Neural cell (in vitro differentiated cells): ENCODE measurements at regions not wholly inside any gene's neighbourhood (a gene's known extent, or its start where the extent isn't known, plus 50 kb on each side); places are given as distances from the start of the nearest gene placed in this dataset.

Source experiments
- H2AFZ ChIP-seq: fragments of 200-600, 300-800 bp; sonication (generic), shearing (Covaris generic); 2 replicates; pipeline ENCODE4 v1.6.0; 2014; ENCODE audit warnings: low read depth, mild to moderate bottlenecking, antibody characterized with exemption, low read length, moderate library complexity
- H3F3A ChIP-seq: fragments of 200-600 bp; shearing (Covaris generic); 2 replicates; pipeline ENCODE4 v1.6.1; 2016; ENCODE audit warnings: mild to moderate bottlenecking, moderate library complexity, mixed read lengths, antibody characterized with exemption, low read length; ENCODE audit not compliant: insufficient read depth, poor library complexity, severe bottlenecking
- H3K27ac ChIP-seq: fragments of 200-600, 300-800 bp; sonication (generic), shearing (Covaris generic); 2 replicates; pipeline ENCODE4 v1.5.1; 2014; ENCODE audit warnings: mild to moderate bottlenecking, low read length, moderate library complexity
- H3K27me3 ChIP-seq: fragments of 300-800, 200-600 bp; sonication (generic), shearing (Covaris generic); 2 replicates; pipeline ENCODE4 v1.6.0; 2014; ENCODE audit warnings: mild to moderate bottlenecking, low read depth, low read length, moderate library complexity; ENCODE audit not compliant: insufficient read depth
- H3K36me3 ChIP-seq: fragments of 300-800, 200-600 bp; sonication (generic), shearing (Covaris generic); 2 replicates; pipeline ENCODE4 v1.5.1; 2014; ENCODE audit warnings: mild to moderate bottlenecking, antibody characterized with exemption, low read length, moderate library complexity; ENCODE audit not compliant: insufficient read depth
- H3K4me2 ChIP-seq: fragments of 300-800, 200-600 bp; sonication (generic), shearing (Covaris generic); 2 replicates; pipeline ENCODE4 v1.6.0; 2014; ENCODE audit warnings: mild to moderate bottlenecking, low read length
- H3K4me3 ChIP-seq: fragments of 300-800, 200-600 bp; sonication (generic), shearing (Covaris generic); 2 replicates; pipeline ENCODE4 v1.5.1; 2014; ENCODE audit warnings: mild to moderate bottlenecking, low read length, moderate library complexity
- H3K79me2 ChIP-seq: fragments of 200-600 bp; shearing (Covaris generic); replicated peaks from 2 replicates; pipeline ENCODE4 v1.6.0; 2014; ENCODE audit warnings: mild to moderate bottlenecking, low read length, moderate library complexity; ENCODE audit not compliant: insufficient read depth
- H3K9ac ChIP-seq: fragments of 300-800, 200-600 bp; sonication (generic), shearing (Covaris generic); 2 replicates; pipeline ENCODE4 v1.6.1; 2016; ENCODE audit warnings: mild to moderate bottlenecking, low read length, mixed read lengths
- H3K9me2 ChIP-seq: fragments of 200-600 bp; shearing (Covaris generic); 2 replicates; pipeline ENCODE4 v1.6.1; 2016; ENCODE audit warnings: mild to moderate bottlenecking, low read length, mixed read lengths; ENCODE audit not compliant: insufficient read depth
- H3K9me3 ChIP-seq: fragments of 200-600, 300-800 bp; sonication (generic), shearing (Covaris generic); 2 replicates; pipeline ENCODE4 v1.6.1; 2016; ENCODE audit warnings: mild to moderate bottlenecking, mixed run types, low read length, moderate library complexity, mixed read lengths
- H4K20me1 ChIP-seq: fragments of 200-600 bp; shearing (Covaris generic); 2 replicates; pipeline ENCODE4 v1.6.1; 2016; ENCODE audit warnings: mild to moderate bottlenecking, mixed run types; ENCODE audit not compliant: insufficient read depth
- CTCF ChIP-seq: fragments of 450-650 bp; IDR thresholded peaks from 2 replicates; pipeline ENCODE4 v1.5.1; 2014; ENCODE audit warnings: antibody characterized with exemption, mild to moderate bottlenecking, moderate library complexity; ENCODE audit not compliant: poor library complexity, severe bottlenecking
- EP300 ChIP-seq: fragments of 450-650 bp; conservative IDR thresholded peaks from 2 replicates; pipeline ENCODE4 v1.6.1; 2014; ENCODE audit warnings: antibody characterized with exemption, mild to moderate bottlenecking, moderate library complexity; ENCODE audit not compliant: poor library complexity, severe bottlenecking
- EZH2 ChIP-seq: fragments of 200-600, 300-800 bp; shearing (Covaris generic), sonication (generic); IDR thresholded peaks from 2 replicates; pipeline ENCODE4 v1.6.1; 2014; ENCODE audit warnings: antibody characterized with exemption, low read length, borderline replicate concordance, mild to moderate bottlenecking; ENCODE audit not compliant: insufficient read depth, poor library complexity, severe bottlenecking
- MXI1 ChIP-seq: fragments of 450-650 bp; conservative IDR thresholded peaks from 2 replicates; pipeline ENCODE4 v1.6.1; 2014; ENCODE audit warnings: antibody characterized with exemption, mild to moderate bottlenecking; ENCODE audit not compliant: poor library complexity, severe bottlenecking
- POLR2AphosphoS5 ChIP-seq: IDR thresholded peaks from 2 replicates; pipeline ENCODE4 v1.6.1; 2012
- RAD21 ChIP-seq: fragments of 450-650 bp; conservative IDR thresholded peaks from 2 replicates; pipeline ENCODE4 v1.6.1; 2014; ENCODE audit warnings: antibody characterized with exemption, mild to moderate bottlenecking, moderate library complexity
- SMC3 ChIP-seq: fragments of 450-650 bp; conservative IDR thresholded peaks from 2 replicates; pipeline ENCODE4 v1.6.1; 2014; ENCODE audit warnings: antibody characterized with exemption, mild to moderate bottlenecking, moderate library complexity; ENCODE audit not compliant: poor library complexity
- TAF1 ChIP-seq: IDR thresholded peaks from 2 replicates; pipeline ENCODE4 v1.6.1; 2012; ENCODE audit warnings: low read depth
- TF ChIP-seq, protein P1 (sequence below): IDR thresholded peaks from 2 replicates; pipeline ENCODE4 v1.6.1; 2012; ENCODE audit warnings: borderline replicate concordance

- no peaks in the 10 kb centered on the region for H4K20me1 ChIP-seq
- no peaks in the 10 kb centered on the region for H3K27me3 ChIP-seq
- H3K36me3 ChIP-seq = no peaks in the 10 kb centered on the region
- H3K79me2 ChIP-seq = no peaks in the 10 kb centered on the region
- H3K4me3 ChIP-seq = no peak overlapping the region
- H3K9me2 ChIP-seq = no peaks in the 10 kb centered on the region
- H3K9me3 ChIP-seq = no peaks in the 10 kb centered on the region
- no peak overlapping the region for H3K27ac ChIP-seq
- H2AFZ ChIP-seq = no peak overlapping the region
- no peak overlapping the region for H3K4me2 ChIP-seq
- TF ChIP-seq POLR2AphosphoS5 = no peak
- TF ChIP-seq EP300 = no peak
- no peak for TF ChIP-seq EZH2
- TF ChIP-seq MXI1 = no peak
- TF ChIP-seq RAD21 = no peak
- TF ChIP-seq, protein P1, sequence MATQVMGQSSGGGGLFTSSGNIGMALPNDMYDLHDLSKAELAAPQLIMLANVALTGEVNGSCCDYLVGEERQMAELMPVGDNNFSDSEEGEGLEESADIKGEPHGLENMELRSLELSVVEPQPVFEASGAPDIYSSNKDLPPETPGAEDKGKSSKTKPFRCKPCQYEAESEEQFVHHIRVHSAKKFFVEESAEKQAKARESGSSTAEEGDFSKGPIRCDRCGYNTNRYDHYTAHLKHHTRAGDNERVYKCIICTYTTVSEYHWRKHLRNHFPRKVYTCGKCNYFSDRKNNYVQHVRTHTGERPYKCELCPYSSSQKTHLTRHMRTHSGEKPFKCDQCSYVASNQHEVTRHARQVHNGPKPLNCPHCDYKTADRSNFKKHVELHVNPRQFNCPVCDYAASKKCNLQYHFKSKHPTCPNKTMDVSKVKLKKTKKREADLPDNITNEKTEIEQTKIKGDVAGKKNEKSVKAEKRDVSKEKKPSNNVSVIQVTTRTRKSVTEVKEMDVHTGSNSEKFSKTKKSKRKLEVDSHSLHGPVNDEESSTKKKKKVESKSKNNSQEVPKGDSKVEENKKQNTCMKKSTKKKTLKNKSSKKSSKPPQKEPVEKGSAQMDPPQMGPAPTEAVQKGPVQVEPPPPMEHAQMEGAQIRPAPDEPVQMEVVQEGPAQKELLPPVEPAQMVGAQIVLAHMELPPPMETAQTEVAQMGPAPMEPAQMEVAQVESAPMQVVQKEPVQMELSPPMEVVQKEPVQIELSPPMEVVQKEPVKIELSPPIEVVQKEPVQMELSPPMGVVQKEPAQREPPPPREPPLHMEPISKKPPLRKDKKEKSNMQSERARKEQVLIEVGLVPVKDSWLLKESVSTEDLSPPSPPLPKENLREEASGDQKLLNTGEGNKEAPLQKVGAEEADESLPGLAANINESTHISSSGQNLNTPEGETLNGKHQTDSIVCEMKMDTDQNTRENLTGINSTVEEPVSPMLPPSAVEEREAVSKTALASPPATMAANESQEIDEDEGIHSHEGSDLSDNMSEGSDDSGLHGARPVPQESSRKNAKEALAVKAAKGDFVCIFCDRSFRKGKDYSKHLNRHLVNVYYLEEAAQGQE = no peak
- no peak for TF ChIP-seq SMC3
- TF ChIP-seq TAF1 = no peak
- TF ChIP-seq CTCF = no peak
- H3F3A ChIP-seq = no peaks in the 10 kb centered on the region
- no peak overlapping the region for H3K9ac ChIP-seq
Measured at GRCh38 chr2:164260506-164260905, 360.8 kb downstream of the GRB14 start.

DNA sequence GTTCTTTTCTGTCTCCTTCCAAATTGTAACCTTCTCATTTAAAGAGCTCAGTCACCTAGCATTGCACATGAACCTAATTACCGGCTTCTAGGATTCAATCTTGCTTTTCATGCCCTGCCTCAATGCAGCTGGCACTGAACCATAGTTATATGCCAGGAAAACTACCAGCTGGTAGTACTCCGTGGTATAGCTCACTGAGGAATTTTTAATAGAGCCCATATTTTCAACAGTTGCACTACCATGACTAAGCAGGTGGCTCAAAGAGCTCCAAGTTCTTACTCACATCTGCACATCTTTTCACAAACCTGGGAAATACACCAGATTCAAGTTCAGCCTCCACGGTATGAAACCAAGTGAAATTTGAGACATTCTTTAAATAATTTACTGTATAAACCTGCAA, 363.5 kb downstream of the GRB14 start:
- H3K4me2 ChIP-seq = no peak overlapping the region
- TF ChIP-seq, protein P1 = no peak
- no peak for TF ChIP-seq POLR2AphosphoS5
- TF ChIP-seq EP300 = no peak
- TF ChIP-seq CTCF = no peak
- no peak for TF ChIP-seq EZH2
- no peak for TF ChIP-seq RAD21
- TF ChIP-seq SMC3 = no peak
- no peak for TF ChIP-seq TAF1
- no peak for TF ChIP-seq MXI1
- H3K9me3 ChIP-seq = no peaks in the 10 kb centered on the region
- no peaks in the 10 kb centered on the region for H4K20me1 ChIP-seq
- no peaks in the 10 kb centered on the region for H3K36me3 ChIP-seq
- no peaks in the 10 kb centered on the region for H3F3A ChIP-seq
- H3K4me3 ChIP-seq = no peak overlapping the region
- no peaks in the 10 kb centered on the region for H3K79me2 ChIP-seq
- H2AFZ ChIP-seq = no peak overlapping the region
- no peak overlapping the region for H3K9ac ChIP-seq
- no peaks in the 10 kb centered on the region for H3K27me3 ChIP-seq
- H3K9me2 ChIP-seq = no peaks in the 10 kb centered on the region
- no peak overlapping the region for H3K27ac ChIP-seq
